Tibial nerve (tissue), 3 donors: ENCODE measurements at regions not wholly inside any gene's neighbourhood (a gene's known extent, or its start where the extent isn't known, plus 50 kb on each side); places are given as distances from the start of the nearest gene placed in this dataset.

Experiments
- CTCF ChIP-seq, 5 experiments: fragments of 200-600 bp in 3 of 5; fragments of 450-650 bp in 2 of 5; sonication (generic) in 3 of 5; IDR thresholded peaks; one replicate each; pipeline ENCODE4 v1.5.1; 2016 to 2019; ENCODE audit warnings: antibody characterized with exemption in 5 of 5, mild to moderate bottlenecking in 3 of 5, moderate library complexity in 2 of 5
- POLR2A ChIP-seq, 2 donors: fragments of 450-650 bp; IDR thresholded peaks; one replicate each; pipeline ENCODE4 v1.6.1; 2017; ENCODE audit warnings: antibody characterized with exemption in 2 of 2, mild to moderate bottlenecking in 2 of 2, moderate library complexity in 2 of 2

DNA sequence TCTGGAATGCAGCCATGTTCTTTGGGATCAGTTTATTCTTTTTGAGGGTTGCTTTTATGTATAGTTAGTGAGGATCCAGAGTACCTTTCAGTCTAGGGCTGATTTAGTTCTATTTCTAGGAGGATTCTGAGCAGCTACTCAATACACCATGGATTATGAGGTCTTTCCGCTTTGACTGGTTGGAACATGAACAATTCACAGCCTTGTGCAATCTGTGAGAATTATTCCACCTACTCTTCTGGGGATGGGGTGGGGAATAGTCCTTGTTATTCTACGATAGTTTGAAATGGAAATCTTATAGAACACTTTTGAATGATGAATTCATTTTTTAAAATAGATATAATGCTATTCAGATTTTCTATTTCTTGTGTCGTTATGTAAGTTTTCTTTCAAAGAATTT is 212.3 kb upstream of the ARRDC3 start:
- TF ChIP-seq CTCF (IDR thresholded peaks at IDR 0.05) (no peak), POLR2A (IDR thresholded peaks at IDR 0.05) (no peak)
